Psoas muscle (tissue), 7 donors: ENCODE measurements at regions not wholly inside any gene's neighbourhood (a gene's known extent, or its start where the extent isn't known, plus 50 kb on each side); places are given as distances from the start of the nearest gene placed in this dataset.

ENCODE experiments used
- ATAC-seq, 4 donors: fragments of 200-7000 bp; cut with Tn5 transposase; one replicate each; pipeline ENCODE4 v1.9.1; 2020; ENCODE audit warnings: moderate library complexity in 3 of 4, mild to moderate bottlenecking in 2 of 4
- DNase-seq, 2 donors: peaks; one replicate each; pipeline ENCODE4 v3.0.0-alpha.2; 2020
- H3K27ac ChIP-seq: fragments of 200-600 bp; one replicate; pipeline ENCODE4 v1.8.0; 2022
- H3K27me3 ChIP-seq, 3 donors: fragments of 200-600 bp in 1 of 3; one replicate each; pipeline versions ENCODE4 v1.6.1 to v1.8.0; 2013 to 2022; ENCODE audit warnings: low read length in 2 of 3, mild to moderate bottlenecking in 2 of 3, moderate library complexity in 1 of 3; ENCODE audit not compliant: insufficient read depth in 3 of 3
- H3K36me3 ChIP-seq, 2 donors: fragments of 200-600 bp in 1 of 2; one replicate each; pipeline versions ENCODE4 v1.6.1 to v1.8.0; 2013 to 2022; ENCODE audit warnings: low read depth in 1 of 2, mild to moderate bottlenecking in 1 of 2, moderate library complexity in 1 of 2; ENCODE audit not compliant: insufficient read depth in 1 of 2
- H3K4me1 ChIP-seq: fragments of 200-600 bp; one replicate; pipeline ENCODE4 v1.8.0; 2022
- H3K4me3 ChIP-seq: fragments of 200-600 bp; one replicate; pipeline ENCODE4 v1.8.0; 2022; ENCODE audit warnings: mild to moderate bottlenecking
- H3K9me3 ChIP-seq: fragments of 200-600 bp; one replicate; pipeline ENCODE4 v1.8.0; 2022
- CTCF ChIP-seq: fragments of 200-600 bp; IDR thresholded peaks from one replicate; pipeline ENCODE4 v1.8.0; 2022; ENCODE audit warnings: antibody characterized with exemption
- WGBS, 3 donors: extraction: QIAGEN DNeasy Blood & Tissue Kit; methylation state at CpG; one replicate each; pipeline versions ENCODE4 v1.1.6 to v1.1.7; 2013; 5-methylcytosine and 5-hydroxymethylcytosine counted together
- intact Hi-C, 2 donors: fragments of 100-400 bp; cut with DNase I; formaldehyde crosslinking; loops; one replicate each; pipeline versions ENCODE4 v1.11.0 to v1.14.2; 2022
- donor health status: healthy with polysubstance abuse.
- donor health status: DM: no; HTN: no; CAD: no; lungs with moderate emphysema.
- donor health status: Bipolar disorder and iron deficiency.
- donor health status: healthy.
- donor health status: DM: yes; HTN: yes; CAD: no.
- donor health status: DM: no; HTN: no; CAD: no.
- donor health status: DM: yes; HTN: yes; CAD: no.

GRCh38 chr10:36592964-36593363 lies 532.4 kb upstream of the ANKRD30A start:
- ATAC-seq (no peak), DNase-seq (no peak)
- Histone ChIP-seq H3K9me3 (no peaks in the 10 kb centered on the region), H3K4me3 (no peak overlapping the region), H3K27ac (no peak overlapping the region), H3K4me1 (no peaks in the 10 kb centered on the region), H3K36me3 (no peaks in the 10 kb centered on the region), H3K27me3 (no peaks in the 10 kb centered on the region)
- no peak for TF ChIP-seq CTCF
- WGBS, 3 donors = 92 to 95% (median 93%) methylated on average over 5 of the region's 5 CpGs
- intact Hi-C loops = no loop called here

GRCh38 chr10:36591436-36591835 lies 534.0 kb upstream of the ANKRD30A start:
- H3K27ac ChIP-seq = no peak overlapping the region
- no peak for DNase-seq
- WGBS, 3 donors = 88 to 89% (median 88%) methylated on average over 2 of the region's 2 CpGs
- TF ChIP-seq CTCF = no peak
- no peaks in the 10 kb centered on the region for H3K9me3 ChIP-seq
- intact Hi-C loops = no loop called here
- H3K4me3 ChIP-seq = no peak overlapping the region
- H3K27me3 ChIP-seq = no peaks in the 10 kb centered on the region
- ATAC-seq = no peak
- no peaks in the 10 kb centered on the region for H3K36me3 ChIP-seq
- H3K4me1 ChIP-seq = no peaks in the 10 kb centered on the region

DNA sequence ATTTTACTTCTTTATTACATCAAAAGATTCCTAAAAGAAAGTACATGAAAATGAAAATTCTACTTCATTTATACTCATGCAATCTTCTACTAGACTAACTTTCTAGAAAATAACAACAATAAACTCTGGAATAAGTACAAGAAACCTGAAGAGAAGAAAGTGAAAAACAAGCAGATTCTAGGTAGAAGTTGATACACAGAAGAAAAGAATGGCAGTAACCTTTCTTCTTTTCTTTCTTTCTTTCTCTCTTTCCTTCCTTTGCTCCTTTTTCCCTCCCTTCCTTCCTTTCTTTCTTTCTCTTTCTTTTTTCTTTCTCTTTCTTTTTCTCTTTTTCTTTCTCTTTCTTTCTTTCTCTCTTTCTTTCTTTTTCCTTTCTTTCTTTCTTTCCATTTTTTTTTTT lies 541.7 kb upstream of the ANKRD30A start:
- Histone ChIP-seq H3K9me3 (no peaks in the 10 kb centered on the region), H3K4me1 (no peaks in the 10 kb centered on the region), H3K4me3 (no peak overlapping the region), H3K36me3 (no peaks in the 10 kb centered on the region), H3K27ac (no peak overlapping the region), H3K27me3 (no peaks in the 10 kb centered on the region)
- no peak for ATAC-seq
- no peak for TF ChIP-seq CTCF
- no peak for DNase-seq
- intact Hi-C loops = no loop called here

DNA sequence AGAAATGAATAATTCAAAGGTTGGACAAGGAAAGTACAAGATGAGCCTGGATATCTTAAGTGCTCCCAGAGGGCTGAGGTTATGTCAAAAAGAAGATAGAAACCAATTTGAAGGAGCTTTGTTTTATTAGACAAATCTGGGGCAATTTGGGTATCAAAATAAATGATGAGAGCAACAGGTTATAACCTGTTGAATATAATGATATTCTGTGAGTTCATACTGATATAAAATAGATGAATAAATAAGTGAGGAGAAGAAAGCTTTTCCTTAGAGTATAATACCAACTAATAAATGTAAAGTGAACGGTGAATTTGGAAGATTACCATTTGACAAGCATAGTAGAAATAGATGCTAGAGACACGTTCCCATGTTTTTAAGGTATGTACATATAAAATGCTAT lies 544.2 kb upstream of the ANKRD30A start:
- 75 to 80% (median 78%) methylated on average over 2 of the region's 2 CpGs for WGBS, 3 donors
- Histone ChIP-seq H3K9me3 (no peaks in the 10 kb centered on the region), H3K4me1 (no peaks in the 10 kb centered on the region), H3K36me3 (no peaks in the 10 kb centered on the region), H3K27ac (no peak overlapping the region), H3K27me3 (no peaks in the 10 kb centered on the region), H3K4me3 (no peak overlapping the region)
- no peak for DNase-seq
- no peak for ATAC-seq
- intact Hi-C loops = no loop called here
- no peak for TF ChIP-seq CTCF

GRCh38 chr10:36578306-36578705 lies 547.1 kb upstream of the ANKRD30A start:
- TF ChIP-seq CTCF = no peak

More at GRCh38 chr10:36578306-36578705, 547.1 kb upstream of the ANKRD30A start:
- no peak overlapping the region for H3K27ac ChIP-seq
- 93 to 96% (median 93%) methylated on average over 5 of the region's 5 CpGs for WGBS, 3 donors
- no peak for DNase-seq
- H3K27me3 ChIP-seq = no peaks in the 10 kb centered on the region
- H3K9me3 ChIP-seq = no peaks in the 10 kb centered on the region
- H3K4me3 ChIP-seq = no peak overlapping the region
- ATAC-seq = no peak
- H3K4me1 ChIP-seq = no peaks in the 10 kb centered on the region
- intact Hi-C loops = no loop called here
- no peaks in the 10 kb centered on the region for H3K36me3 ChIP-seq
